GM19328 (cell line): ENCODE measurements at regions not wholly inside any gene's neighbourhood (a gene's known extent, or its start where the extent isn't known, plus 50 kb on each side); places are given as distances from the start of the nearest gene placed in this dataset.
"Not testable (repeated sequence)": the region's sequence is repeated elsewhere in the genome, so short reads cannot be mapped to it uniquely, and the experiment has no call there.

Source experiments
- ATAC-seq: cut with Tn5 transposase; IDR thresholded peaks from one replicate; pipeline ENCODE4 v1.9.1; 2021; ENCODE audit warnings: mild to moderate bottlenecking, moderate library complexity; ENCODE audit not compliant: unreplicated experiment

DNA sequence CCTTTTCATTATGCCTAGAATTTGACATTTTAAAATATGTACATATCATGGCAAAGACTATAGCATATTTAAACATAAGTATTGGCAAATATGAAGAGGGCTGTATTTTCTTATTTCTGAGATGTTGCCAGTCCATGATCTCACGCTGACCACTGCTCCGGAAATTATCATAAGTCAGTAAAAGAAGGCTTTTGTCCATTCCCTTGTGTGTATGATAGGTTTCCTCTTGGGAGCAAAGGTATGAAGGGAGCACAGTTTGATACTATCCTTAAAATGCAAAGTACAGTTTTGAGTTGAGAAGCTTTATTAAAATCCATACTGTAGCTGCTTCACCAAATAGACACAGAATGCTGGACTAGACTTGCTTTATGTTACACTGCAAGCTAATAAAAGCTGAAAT lies 52.6 kb upstream of the AGA start:
- ATAC-seq, result no peak

DNA sequence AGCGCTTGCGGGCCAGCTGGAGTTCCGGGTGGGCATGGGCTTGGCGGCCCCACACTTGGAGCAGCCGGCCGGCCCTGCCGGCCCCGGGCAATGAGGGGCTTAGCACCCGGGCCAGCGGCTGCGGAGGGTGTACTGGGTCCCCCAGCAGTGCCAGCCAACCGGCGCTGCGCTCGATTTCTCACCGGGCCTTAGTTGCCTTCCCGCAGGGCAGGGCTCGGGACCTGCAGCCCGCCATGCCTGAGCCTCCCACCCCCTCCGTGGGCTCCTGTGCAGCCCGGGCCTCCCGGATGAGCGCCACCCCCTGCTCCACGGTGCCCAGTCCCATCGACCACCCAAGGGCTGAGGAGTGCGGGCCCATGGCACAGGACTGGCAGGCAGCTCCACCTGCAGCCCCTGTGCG lies 53.4 kb upstream of the AGA start:
- ATAC-seq, result not testable (repeated sequence)

DNA sequence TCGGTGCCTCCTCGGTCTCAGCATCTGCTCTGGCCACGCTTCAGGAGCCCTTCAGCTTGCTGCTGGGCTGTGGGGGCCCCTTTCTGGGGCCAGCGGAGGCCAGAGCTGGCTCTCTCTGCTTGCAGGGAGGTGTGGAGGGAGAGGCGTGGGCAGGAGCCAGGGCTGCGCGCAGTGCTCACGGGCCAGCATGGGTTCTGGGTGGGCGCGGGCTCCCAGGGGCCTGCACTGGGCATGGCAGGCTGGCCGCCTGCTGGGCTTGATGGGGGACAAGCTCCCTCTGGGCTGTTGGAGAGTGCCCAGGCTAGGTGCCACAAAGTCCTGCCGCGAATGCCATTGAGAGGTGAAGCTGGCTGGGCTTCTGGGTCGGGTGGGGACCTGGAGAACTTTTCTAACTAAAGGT lies 57.3 kb upstream of the AGA start:
- ATAC-seq, result no peak

DNA sequence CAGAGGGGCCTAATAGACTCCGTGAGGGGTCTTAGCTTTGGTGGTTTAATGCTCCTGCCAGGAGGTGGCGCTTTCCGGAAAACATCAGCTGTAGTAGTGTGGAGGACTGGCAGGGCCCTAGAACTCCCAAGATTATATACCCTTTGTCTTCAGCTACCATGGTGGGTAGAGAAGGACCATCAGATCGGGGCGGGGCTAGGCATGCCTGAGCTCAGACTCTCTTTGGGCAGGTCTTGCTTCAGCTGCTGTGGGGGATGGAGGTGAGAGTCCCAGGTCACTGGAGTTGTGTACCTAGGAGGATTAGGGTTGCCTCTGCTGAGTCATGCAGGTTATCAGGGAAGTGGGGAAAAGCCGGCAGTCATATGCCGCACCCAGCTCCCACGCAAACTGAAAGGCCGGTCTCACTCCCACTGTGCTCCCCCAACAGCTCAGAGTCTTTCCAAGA lies 63.0 kb upstream of the AGA start:
- no peak for ATAC-seq

DNA sequence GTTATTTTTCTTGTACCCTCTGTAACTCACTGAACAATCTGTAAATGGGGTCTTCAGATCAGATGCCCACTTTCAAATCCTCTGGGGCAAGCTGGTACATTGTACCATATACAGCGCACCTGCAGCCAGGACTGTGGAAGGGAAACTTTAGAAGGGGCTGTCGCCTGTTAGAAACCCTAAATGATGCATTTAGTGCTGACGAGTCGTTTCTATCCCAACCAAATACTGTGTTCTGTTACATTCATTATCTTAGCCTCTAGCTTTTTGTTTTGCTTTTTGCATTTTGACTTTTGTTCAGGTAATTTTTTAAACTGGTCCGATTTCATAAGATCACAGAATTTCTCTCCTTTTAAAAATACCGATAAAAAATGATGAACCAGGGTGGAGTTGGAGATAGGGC lies 66.4 kb upstream of the AGA start:
- no peak for ATAC-seq

DNA sequence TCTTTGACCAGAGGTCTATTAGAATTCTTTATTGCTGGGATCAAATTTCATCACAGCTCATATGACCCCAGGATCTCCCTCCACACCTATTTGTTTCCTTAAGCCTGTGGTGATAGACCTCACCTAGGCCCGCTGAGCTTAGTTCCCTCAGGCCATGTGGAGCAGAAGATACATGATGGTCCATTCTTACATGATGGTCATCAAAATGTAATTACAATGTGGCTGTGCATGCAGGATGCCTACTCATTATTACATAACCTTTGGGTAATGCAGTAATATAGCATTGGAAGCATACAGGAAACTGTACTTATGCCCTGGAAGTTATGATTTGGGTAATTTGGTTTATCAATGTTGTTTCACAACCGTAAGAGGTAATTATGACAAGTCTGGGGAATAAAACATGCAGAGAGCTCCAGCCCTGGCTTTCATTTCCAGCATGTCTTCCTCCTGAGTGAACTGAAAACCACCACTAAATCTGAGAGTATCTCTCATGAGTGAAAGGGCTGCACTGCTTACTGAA lies 67.0 kb upstream of the AGA start:
- ATAC-seq, result no peak

DNA sequence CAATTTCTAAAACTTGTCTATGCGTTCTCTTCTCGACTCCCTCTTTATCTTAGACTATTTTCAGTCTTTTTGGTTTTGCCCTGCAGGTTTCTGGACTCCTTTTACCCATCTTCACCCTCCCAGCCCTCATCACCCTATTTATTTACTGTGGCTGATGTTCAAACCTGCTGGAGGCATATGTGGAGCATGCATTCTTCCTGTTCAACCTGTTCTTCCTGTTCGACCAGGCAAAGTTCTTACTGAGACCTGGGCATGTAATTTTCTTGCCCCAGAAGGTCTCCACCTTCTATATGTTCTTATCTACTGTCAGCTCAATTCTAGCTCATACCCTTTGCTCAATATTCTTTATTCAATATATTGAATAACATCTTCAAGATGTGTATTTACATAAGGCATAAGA lies 69.4 kb upstream of the AGA start:
- ATAC-seq, result no peak

DNA sequence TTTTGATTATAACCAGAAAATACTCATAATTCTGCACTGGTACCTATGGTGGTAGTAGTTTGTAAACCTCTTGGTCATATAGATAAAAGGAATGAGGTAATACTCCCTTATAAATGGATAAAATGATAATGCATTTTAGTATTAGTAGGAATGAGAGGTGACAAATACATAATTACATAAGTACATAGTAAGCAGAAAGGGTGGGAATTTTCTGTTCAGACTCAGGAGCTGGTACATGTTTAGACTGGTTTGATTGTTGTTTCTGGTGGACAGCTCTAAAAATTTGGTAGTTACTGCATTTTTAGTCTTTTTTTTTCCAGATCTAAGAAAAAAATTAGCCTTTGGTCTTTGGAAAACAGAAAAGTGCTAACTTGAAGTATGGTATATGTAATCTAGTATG lies 70.4 kb upstream of the AGA start:
- no peak for ATAC-seq

DNA sequence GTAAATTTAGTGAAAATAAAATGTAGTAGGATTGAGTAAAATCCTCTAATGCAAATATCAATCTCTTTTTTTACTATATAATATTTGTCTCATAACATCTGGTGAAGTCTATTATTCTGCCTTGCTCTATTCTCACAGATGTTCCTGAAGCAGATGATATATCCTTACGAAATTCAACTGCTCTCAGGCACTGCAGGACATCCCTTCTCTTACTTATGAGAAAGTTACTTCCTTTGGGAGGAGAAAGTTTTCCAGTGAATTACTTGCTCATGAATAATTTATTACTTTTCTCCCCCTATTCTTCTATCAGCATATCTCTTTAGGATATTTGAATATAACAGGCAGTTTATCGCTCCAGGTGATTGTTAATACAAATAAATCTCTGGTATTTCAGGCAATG lies 75.6 kb upstream of the AGA start:
- no peak for ATAC-seq

DNA sequence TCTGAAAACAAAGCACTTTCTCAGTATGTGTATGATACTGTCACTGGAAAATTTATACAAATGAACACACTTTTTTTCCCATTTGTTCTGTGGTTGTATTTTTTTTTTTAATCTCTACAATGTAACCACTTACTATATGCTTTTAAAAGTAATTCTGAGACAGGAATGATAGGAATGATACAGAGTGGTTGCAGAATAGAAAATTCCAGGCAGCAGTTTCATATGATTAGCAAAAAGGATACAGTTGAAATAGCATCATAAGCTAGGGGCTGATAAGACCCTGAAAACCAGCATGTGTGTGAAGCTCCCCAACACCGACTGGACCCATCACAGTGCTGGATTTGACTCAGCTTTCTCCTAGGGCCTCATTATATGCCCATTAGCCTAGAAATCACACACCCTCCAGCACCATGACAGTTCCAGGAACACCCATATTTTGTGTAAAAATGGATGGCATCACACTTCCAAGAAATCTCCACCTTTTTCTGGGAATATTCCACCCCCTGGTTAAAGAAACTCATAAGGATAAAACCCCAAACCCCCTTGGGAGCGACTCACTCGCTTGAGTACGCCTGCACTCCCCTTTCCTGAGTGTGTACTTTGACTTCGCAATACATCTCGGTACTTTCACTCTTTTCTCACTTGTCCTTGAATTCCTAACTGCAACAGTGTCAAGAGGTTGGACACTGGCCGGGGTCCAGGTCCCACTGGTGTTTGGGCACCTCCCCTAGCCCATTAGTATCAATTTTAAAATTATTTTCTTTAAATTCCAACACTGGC lies 77.4 kb upstream of the AGA start:
- ATAC-seq, result no peak

DNA sequence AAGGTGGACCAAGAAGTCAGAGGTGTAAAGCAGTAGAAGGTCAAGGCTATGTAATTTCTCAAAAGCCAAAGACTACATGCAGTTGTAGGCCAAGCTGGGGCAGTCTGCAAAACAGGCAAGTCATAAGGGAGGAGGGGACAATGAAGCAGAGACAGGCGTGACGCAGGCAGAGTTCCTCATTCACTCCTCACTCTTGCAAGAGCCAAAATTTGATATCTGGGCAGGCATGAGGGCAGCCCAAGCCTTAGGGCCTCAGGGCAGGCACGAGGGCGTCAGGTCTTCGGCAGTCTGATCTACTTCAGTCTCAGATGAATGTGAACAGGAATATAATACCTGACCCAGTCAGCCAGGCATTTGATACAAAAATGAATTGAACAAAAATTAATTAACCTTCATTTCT lies 86.4 kb upstream of the AGA start:
- ATAC-seq, result no peak

DNA sequence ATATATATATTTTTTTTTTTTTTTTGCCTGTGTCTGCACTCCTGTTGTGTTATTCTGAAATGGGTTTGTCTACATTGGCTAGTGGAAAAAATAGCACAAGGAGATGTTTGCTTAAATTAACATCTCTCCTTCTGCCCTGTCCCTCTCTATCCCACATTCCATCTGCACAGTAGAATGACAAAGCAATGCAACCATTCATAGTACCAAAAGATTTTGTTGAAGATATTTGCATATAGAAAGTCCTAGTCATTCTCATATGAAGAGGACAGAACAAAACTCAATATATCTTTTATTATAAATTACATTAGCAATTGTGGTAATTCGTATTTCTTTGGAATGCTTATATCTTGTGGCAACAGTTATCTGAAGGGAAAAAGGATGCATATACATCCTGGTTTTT lies 88.3 kb upstream of the AGA start:
- ATAC-seq, result no peak

DNA sequence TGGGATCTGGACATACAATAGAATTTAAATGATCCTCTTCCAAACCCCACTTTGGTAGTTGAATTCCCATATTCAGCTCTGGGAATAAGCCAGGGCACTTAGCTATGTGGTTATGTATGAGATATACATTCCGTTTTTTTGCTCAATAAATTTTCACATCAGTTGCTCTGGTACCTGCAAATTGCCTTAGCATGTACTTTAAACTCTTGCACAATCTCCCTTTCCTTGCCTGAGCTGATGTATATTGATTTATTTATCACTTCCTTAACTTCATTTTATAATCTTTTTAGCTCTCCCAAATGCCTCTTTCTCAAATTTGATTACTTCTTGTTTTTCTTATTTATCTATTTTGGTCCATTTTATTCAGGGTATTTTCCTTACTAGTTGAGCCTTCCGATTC lies 90.1 kb upstream of the AGA start:
- no peak for ATAC-seq

DNA sequence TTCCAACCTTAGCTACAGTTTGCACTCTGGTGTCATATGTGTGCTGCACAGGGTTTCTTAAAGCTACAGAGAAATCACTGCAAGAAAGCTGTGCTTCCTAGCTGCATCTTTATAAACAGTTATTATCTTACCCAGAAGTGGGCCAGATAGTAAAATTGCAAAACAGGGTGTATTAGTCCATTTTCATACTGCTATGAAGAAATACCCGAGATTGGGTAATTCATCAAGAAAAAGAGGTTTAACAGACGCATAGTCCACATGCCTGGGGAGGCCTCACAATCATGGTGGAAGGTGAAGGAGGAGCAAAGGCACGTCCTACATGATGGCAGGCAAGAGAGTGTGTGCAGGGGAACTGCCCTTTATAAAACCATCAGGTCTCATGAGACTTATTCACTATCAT lies 92.6 kb upstream of the AGA start:
- ATAC-seq, result not testable (repeated sequence)

DNA sequence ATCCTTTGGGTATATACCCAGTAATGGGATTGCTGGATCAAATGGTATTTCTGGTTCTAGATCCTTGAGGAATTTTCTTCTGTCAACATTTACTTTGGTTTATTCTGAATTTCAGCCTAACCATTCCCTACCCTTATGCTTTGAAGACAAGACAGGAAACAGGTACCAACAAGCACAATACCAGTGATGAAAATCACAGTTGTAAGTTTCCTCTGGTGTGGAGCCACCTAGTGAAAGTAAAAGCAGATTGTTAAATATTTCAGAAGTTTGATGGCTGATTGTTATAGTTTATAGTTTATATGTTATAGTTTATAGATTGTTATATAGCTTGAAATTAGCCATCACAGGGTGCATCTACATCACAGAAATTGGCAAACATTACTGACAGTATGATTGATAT lies 104.5 kb upstream of the AGA start:
- ATAC-seq, result no peak

DNA sequence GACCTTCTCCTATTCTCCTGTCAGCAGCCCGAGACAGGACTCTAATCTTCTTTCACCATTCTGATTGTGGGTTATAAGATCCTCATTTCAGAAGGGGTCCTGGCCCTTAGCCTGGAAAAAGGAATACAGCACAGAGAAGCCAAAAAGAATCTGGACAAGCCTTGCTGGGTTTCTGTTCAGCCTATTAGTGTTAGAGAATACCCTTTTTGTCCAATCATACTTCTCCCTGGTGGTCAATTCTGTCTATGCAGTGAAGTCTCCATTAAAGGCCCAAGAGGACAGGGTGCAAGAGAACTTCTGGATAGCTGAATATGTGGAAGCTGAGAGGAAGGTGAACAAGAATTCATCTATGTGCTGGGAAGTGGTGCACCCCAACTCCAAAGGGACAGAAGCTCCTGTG lies 105.7 kb upstream of the AGA start:
- ATAC-seq, result no peak

DNA sequence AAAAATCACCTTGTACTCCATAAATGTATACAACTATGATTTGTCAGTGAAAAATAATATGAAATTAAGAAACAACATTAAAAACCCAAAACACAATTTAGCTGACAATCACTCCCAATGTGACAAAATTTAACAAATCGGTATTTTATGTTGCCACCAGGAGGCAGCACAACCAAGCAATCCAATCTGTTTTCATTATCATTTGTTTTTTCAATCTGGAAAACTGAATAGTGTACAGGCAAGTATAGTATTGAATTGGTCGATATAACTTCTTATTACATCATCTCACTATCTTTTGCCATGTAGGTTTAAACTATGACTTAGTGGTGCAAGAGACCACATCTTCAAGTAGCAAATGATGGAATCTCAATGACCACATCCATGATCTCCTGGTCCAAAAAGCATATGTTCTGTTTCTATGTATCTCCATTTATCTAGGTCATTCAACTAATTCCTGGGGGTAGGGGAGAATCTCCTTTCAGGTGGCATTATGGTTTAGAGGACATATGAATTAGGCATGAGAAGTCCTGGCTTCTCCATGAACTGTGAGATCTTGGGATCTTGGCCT lies 112.9 kb upstream of the AGA start:
- ATAC-seq, result no peak

DNA sequence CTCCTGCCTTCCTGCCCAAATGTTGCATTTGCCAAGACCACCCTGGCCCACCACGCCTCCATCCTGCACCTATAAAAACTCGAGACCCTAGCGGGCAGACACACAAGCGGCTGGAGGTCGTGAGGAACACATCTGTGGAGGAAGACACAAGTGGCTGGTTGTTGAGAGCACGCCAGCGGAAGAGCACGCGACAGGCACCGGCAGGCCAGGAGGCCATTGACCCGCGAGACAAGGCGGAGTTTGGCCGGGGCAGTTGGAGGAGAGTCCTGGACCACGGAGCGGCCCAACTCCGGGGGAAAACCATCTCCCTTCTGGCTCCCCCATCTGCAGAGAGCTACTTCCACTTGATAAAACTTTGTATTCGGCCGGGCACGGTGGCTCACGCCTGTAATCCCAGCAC lies 115.2 kb upstream of the AGA start:
- ATAC-seq, result no peak

DNA sequence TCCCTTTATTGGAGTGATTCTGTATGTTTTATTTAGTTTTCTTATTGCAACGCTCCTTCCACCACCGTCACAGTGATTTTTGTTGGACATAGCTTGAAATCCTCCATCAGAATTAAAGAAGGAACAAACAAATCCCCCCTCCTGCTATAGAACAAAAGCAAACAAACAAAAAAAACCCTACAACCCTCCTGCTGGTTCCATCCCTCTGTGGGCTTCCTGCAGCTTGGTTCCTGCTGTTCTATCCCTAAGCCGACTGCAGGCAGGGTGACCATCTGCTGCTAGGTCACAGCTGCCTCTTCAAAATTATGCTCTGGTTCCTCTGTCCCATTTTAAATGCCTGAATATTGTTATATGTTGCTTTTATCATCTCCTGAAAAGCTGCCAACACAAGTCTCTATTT lies 116.8 kb upstream of the AGA start:
- ATAC-seq, result no peak

DNA sequence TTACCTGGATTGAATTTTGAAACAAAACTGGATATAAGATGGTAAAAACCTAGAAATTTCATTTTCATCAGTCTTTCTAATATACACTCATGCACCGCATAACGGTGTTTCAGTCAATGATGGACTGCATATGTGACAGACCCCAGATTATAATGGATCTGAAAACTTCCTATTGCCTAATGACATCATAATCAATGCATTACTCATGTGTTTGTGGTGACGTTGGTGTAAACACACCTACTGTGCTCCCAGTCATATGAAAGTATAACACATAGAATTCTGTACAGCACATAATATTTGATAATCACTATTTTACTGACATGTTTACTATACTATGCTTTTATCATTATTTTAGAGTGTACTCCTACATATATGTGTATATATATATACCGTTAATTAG lies 119.9 kb upstream of the AGA start:
- no peak for ATAC-seq

DNA sequence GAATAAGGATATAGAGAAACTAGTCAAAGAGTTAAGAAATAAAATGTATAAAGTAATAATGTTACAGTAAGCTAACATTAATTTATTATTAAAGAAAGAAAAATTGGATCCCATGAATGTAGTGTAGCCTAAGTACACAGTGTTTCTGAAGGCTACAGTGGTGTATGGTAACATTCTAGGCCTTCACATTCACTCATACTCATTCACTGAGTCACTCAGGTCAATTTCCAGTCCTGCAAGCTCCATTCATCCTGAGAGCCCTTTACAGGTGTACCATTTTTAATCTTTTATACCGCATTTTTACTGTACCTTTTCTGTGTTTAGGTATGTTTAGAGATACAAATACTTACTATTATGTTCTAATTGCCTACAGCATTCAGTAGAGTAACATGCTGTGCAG lies 120.6 kb upstream of the AGA start:
- ATAC-seq, result no peak

DNA sequence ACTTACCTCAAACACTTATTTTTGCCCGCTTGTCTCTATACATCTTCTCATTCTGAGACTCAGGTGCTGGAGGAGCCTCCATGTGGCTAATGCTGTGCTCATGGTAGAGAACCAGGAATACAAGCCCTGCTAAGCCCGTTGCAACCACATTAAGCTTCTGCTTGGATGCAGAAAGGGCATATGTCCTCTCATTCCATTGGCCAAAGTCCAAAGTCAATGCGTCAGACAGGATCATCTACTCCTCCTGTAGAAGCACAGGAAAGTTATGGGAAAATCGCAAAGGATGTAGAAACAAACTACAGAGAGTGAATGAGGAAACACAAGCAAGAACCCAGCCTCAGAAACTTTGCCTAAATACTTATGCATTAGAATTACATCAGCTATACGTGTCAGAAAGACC lies 124.5 kb upstream of the AGA start:
- no peak for ATAC-seq

DNA sequence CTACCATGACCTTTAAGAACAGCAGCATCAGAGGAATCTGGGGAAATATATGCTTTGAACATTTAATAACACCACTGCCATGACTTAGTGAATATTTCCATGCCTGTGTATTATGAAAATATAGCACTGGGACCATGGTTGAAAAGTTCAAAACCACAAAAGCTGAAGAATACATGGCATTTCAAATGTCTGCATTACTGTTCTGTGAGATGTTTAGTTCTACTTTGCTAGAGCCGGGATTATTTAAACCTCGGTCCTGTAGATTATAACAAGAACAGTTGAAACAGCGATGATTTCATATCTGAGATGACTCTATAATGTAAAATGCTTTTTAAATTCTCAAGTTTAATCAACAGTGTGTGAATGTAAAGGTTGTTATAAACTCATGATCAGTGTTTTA lies 126.7 kb upstream of the AGA start:
- ATAC-seq, result no peak
